GM12865 (cell line): ENCODE measurements at regions not wholly inside any gene's neighbourhood (a gene's known extent, or its start where the extent isn't known, plus 50 kb on each side); places are given as distances from the start of the nearest gene placed in this dataset.
A peak's percentile ranks its signal among the peaks of the same experiment; 100 is the strongest.

ENCODE experiments used
- DNase-seq: peaks from one replicate; pipeline ENCODE4 v3.0.0; 2010; ENCODE audit warnings: low read depth
- H3K4me3 ChIP-seq: 2 replicates; pipeline ENCODE4 v1.5.1; 2011; ENCODE audit warnings: mild to moderate bottlenecking, low read depth, low read length, control low read depth
- TF ChIP-seq, protein P1 (sequence below): IDR thresholded peaks from 2 replicates; pipeline ENCODE4 v1.5.1; 2011; ENCODE audit warnings: low read length, control low read depth, low read depth, inconsistent platforms; ENCODE audit not compliant: insufficient read depth; ENCODE audit errors: missing control alignments

DNA sequence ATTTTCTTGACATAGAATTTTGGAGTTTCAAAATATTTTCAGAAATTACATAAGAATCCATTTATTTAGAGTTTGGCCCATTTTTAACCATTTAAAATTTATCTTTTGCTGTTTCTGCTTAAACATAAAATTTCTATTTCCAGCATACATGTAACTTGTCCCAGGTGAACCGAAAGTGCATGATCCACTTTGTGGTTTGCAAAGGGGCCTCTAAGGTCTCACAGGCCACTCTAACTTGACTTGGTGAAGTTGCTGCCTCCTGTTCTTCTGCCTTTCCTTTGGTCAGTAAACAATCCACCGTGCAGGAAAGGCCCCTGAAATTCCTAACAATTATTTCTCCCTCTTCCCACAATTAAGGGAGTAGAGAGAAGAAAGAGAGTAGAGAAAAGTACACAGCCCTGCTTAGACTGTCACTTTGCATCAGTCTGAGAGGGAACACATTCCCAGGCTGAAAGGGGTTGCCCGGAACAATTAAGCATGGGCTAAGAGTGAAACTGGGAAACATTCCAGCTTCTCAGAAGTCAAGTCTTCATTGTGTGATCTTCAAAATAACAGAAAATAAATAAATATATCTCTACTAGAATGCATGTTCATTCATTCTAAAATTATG is 79.5 kb upstream of the SEMA3A start:
- TF ChIP-seq, protein P1, sequence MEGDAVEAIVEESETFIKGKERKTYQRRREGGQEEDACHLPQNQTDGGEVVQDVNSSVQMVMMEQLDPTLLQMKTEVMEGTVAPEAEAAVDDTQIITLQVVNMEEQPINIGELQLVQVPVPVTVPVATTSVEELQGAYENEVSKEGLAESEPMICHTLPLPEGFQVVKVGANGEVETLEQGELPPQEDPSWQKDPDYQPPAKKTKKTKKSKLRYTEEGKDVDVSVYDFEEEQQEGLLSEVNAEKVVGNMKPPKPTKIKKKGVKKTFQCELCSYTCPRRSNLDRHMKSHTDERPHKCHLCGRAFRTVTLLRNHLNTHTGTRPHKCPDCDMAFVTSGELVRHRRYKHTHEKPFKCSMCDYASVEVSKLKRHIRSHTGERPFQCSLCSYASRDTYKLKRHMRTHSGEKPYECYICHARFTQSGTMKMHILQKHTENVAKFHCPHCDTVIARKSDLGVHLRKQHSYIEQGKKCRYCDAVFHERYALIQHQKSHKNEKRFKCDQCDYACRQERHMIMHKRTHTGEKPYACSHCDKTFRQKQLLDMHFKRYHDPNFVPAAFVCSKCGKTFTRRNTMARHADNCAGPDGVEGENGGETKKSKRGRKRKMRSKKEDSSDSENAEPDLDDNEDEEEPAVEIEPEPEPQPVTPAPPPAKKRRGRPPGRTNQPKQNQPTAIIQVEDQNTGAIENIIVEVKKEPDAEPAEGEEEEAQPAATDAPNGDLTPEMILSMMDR: no peak
- peak; percentile 26 for DNase-seq
- no peak overlapping the region for H3K4me3 ChIP-seq

DNA sequence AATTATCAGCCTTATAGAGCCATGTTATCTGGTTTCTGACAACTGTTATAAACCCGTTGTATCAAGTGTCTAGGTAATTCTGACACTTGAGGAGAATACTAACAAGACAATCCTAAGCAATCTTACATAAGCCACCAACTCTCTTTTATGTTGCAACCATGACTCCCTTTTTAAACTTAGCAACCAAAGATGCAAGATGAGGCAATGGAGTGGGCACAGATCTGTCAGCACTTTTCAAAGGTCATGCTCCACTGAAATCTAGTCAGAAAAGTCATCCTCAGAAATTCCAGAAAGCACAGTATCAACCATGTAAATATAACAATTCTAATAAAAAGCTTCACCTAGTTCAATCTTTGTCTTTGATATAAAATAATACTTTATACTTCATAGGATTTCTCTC is 77.0 kb upstream of the SEMA3A start:
- TF ChIP-seq, protein P1: no peak
- H3K4me3 ChIP-seq: no peak overlapping the region
- no peak for DNase-seq

DNA sequence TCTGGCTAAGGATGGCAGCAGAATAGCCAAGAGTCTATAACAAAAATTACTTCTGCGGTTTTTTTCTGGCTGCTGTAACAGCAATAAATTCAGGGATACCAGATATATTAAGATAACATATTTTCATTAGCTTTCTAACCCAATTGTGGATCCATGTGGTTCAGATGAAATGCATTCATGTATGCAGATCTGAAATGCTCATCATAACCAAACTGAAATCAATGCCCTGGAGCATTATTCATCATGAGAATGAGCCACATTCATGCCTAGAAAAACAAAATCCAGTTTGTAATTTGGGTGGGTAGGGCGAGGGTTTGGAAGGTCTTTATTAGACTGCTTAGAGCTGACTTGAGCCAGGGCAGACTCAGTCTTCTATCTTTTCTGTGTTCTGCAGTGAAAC is 69.8 kb upstream of the SEMA3A start:
- TF ChIP-seq, protein P1: no peak
- no peak for DNase-seq
- no peak overlapping the region for H3K4me3 ChIP-seq

DNA sequence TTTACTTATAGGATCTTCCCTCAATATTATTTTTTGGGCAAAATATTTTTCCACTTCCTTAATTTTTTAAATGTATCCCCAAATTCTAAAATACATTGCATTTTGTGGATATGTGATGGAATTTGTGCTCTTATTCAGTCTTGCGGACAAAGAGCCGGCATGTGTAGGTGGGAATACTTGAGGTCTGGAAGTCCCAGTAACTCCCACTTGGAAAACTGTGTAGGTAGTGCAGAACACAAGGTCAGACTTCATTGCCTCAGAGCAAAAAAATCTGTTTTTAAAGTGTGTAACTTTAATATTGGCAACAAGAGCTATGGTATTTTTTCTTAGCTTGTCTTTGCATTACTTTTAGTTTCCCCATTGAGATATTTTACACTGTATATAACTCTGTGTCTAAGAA is 68.5 kb upstream of the SEMA3A start:
- no peak overlapping the region for H3K4me3 ChIP-seq
- TF ChIP-seq, protein P1: no peak
- no peak for DNase-seq

DNA sequence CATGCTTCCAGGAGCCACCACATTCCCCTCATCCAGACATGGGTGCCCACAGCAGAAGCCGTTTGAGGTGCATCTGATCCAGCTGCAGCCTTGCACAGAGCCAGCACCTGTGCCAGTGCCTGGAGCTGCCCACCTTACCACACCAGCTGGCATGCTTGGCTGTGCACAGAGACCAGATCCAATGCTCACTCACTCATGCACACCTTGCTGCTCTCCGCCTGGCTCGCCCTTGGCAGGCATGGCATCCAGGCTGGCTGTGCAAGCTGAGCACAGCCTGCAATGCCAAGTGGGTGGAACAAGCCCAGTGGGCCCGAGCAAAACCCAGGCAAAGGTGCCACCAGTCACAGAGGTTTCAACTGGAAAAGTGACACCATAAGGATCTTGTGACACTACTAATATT is 66.9 kb upstream of the SEMA3A start:
- TF ChIP-seq, protein P1: no peak
- no peak overlapping the region for H3K4me3 ChIP-seq
- DNase-seq: no peak

DNA sequence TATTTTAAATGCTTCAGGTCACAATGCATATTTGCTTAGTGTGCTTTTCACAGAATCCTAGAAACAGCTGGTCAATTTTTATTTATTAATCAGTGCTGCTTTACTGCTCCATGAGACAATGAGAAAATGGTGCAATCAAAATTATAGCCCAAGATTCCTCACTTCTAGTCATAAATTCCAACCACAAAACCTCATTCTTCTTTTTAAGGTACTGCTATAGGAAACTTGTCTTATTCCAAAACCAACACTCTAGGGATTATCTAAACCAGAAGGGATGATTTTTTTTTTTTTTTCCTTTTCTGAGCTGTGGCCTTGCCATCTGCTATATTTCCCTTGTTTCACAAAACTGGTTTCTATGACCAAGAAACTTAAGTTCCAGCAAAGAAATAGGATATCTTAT is 64.0 kb upstream of the SEMA3A start:
- no peak for DNase-seq
- H3K4me3 ChIP-seq: no peak overlapping the region
- TF ChIP-seq, protein P1: no peak

DNA sequence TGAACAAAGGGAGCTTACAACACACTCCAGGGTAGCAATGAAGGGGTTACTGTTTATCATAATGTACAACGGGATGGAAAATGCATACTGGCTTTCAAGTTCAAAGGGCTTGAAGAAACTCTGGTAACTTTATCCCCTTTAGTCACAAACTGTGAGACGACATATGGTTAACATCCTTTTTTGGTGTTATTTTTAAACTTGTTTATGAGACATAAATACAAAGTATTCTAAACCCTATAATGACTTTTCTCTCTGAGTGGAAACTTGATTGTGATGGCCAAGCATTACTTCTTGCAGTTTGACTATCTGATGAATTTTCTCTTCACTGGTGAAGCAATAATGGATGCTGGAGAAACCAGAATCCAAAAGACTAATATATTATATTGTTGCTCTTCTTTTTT is 62.0 kb upstream of the SEMA3A start:
- no peak for DNase-seq
- H3K4me3 ChIP-seq: no peak overlapping the region
- TF ChIP-seq, protein P1: no peak
